Adrenal gland (tissue), 9 donors: ENCODE measurements at regions not wholly inside any gene's neighbourhood (a gene's known extent, or its start where the extent isn't known, plus 50 kb on each side); places are given as distances from the start of the nearest gene placed in this dataset.

Experiments
- DNase-seq, 7 donors: peaks; one replicate each; pipeline ENCODE4 v3.0.0-alpha.2; 2019 to 2020
- H3K27ac ChIP-seq, 5 donors: fragments of 200-600 bp; sonication (generic) in 4 of 5; 1 replicate in 3 of 5; 2 replicates in 2 of 5; pipeline versions ENCODE4 v1.5.1 to v1.8.0; 2016 to 2020; ENCODE audit warnings: mild to moderate bottlenecking in 1 of 5
- H3K27me3 ChIP-seq: fragments of 200-600 bp; 2 replicates; pipeline ENCODE4 v1.8.0; 2021
- H3K36me3 ChIP-seq, 2 donors: fragments of 200-600 bp; replicated peaks in 1 of 2; 1 replicate in 1 of 2; 2 replicates in 1 of 2; pipeline versions ENCODE4 v1.5.1 to v1.8.0; 2018 to 2022
- H3K4me1 ChIP-seq, 2 donors: fragments of 200-600 bp; replicated peaks in 1 of 2; 1 replicate in 1 of 2; 2 replicates in 1 of 2; pipeline versions ENCODE4 v1.5.1 to v1.8.0; 2018 to 2021
- H3K4me3 ChIP-seq, 4 donors: fragments of 200-600 bp; sonication (generic) in 3 of 4; one replicate each; pipeline ENCODE4 v1.5.1; 2016 to 2018
- H3K9me3 ChIP-seq, 3 donors: fragments of 200-600 bp; sonication (generic) in 1 of 3; replicated peaks in 1 of 3; 1 replicate in 2 of 3; 2 replicates in 1 of 3; pipeline versions ENCODE4 v1.5.1 to v1.8.0; 2016 to 2021
- CTCF ChIP-seq, 6 experiments: fragments of 450-650 bp in 4 of 6; fragments of 200-600 bp in 2 of 6; sonication (generic) in 1 of 6; IDR thresholded peaks; 1 replicate in 5 of 6; 2 replicates in 1 of 6; pipeline versions ENCODE4 v1.5.1 to v1.8.0; 2016 to 2021; ENCODE audit warnings: antibody characterized with exemption in 6 of 6, mild to moderate bottlenecking in 2 of 6, moderate library complexity in 1 of 6
- POLR2A ChIP-seq, 2 donors: fragments of 450-650 bp; IDR thresholded peaks; one replicate each; pipeline ENCODE4 v1.6.1; 2017; ENCODE audit warnings: antibody characterized with exemption in 2 of 2, mild to moderate bottlenecking in 2 of 2, moderate library complexity in 1 of 2
- WGBS, 4 donors: extraction: QIAGEN DNeasy Blood & Tissue Kit in 2 of 4; methylation state at CpG; one replicate each; pipeline versions ENCODE4 v1.1.5 to v1.1.7; 2013 to 2017; 5-methylcytosine and 5-hydroxymethylcytosine counted together
- intact Hi-C, 2 donors: fragments of 100-400 bp; cut with DNase I; formaldehyde crosslinking; loops; one replicate each; pipeline versions ENCODE4 v1.14.1 to v1.15.0; 2022 to 2023
- donor health status: healthy with polysubstance abuse.
- donor health status: Bipolar disorder and iron deficiency.
- donor health status: DM: yes; HTN: yes; CAD: no.
- donor health status: DM: no; HTN: no; CAD: no.
- donor health status: DM: no; HTN: no; CAD: no.

GRCh38 chr4:129908117-129908516 is 812.2 kb downstream of the C4orf33 start:
- 37 to 70% (median 59%) methylated on average over 4 of the region's 4 CpGs for WGBS, 4 donors
- Histone ChIP-seq H3K27ac (no peak overlapping the region), H3K9me3 (no peaks in the 10 kb centered on the region), H3K27me3 (no peaks in the 10 kb centered on the region), H3K36me3 (no peaks in the 10 kb centered on the region), H3K4me1 (no peaks in the 10 kb centered on the region), H3K4me3 (no peak overlapping the region)
- TF ChIP-seq CTCF (IDR thresholded peaks at IDR 0.05) (no peak), POLR2A (IDR thresholded peaks at IDR 0.05) (no peak)
- no peak for DNase-seq
- intact Hi-C loops: no loop called here

GRCh38 chr4:129916991-129917390 is 821.0 kb downstream of the C4orf33 start:
- DNase-seq: no peak
- intact Hi-C loops: no loop called here
- no peaks in the 10 kb centered on the region for H3K4me1 ChIP-seq
- no peak for TF ChIP-seq CTCF (IDR thresholded peaks at IDR 0.05)
- no peak for TF ChIP-seq POLR2A (IDR thresholded peaks at IDR 0.05)
- no peaks in the 10 kb centered on the region for H3K27me3 ChIP-seq
- no peaks in the 10 kb centered on the region for H3K9me3 ChIP-seq
- H3K27ac ChIP-seq: no peak overlapping the region
- H3K36me3 ChIP-seq: no peaks in the 10 kb centered on the region
- no peak overlapping the region for H3K4me3 ChIP-seq

GRCh38 chr4:129917651-129918050 is 821.7 kb downstream of the C4orf33 start:
- WGBS, 4 donors: 64 to 90% (median 79%) methylated on average over 2 of the region's 2 CpGs
- Histone ChIP-seq H3K4me3 (no peak overlapping the region), H3K27ac (no peak overlapping the region), H3K27me3 (no peaks in the 10 kb centered on the region), H3K9me3 (no peaks in the 10 kb centered on the region), H3K4me1 (no peaks in the 10 kb centered on the region), H3K36me3 (no peaks in the 10 kb centered on the region)
- DNase-seq: no peak
- TF ChIP-seq CTCF (IDR thresholded peaks at IDR 0.05): no peak
- TF ChIP-seq POLR2A (IDR thresholded peaks at IDR 0.05): no peak
- intact Hi-C loops: no loop called here

GRCh38 chr4:129926936-129927335 is 831.0 kb downstream of the C4orf33 start:
- no peak for TF ChIP-seq CTCF (IDR thresholded peaks at IDR 0.05)
- no peak for DNase-seq
- Histone ChIP-seq H3K9me3 (no peaks in the 10 kb centered on the region), H3K27me3 (no peaks in the 10 kb centered on the region), H3K36me3 (no peaks in the 10 kb centered on the region), H3K4me3 (no peak overlapping the region), H3K27ac (no peak overlapping the region), H3K4me1 (no peaks in the 10 kb centered on the region)
- intact Hi-C loops: no loop called here
